Thyroid gland (tissue), 4 donors: ENCODE measurements at regions not wholly inside any gene's neighbourhood (a gene's known extent, or its start where the extent isn't known, plus 50 kb on each side); places are given as distances from the start of the nearest gene placed in this dataset.
"Not testable (repeated sequence)": the region's sequence is repeated elsewhere in the genome, so short reads cannot be mapped to it uniquely, and the experiment has no call there.

ENCODE experiments used
- DNase-seq, 2 donors: peaks; one replicate each; pipeline ENCODE4 v3.0.0-alpha.2; 2019
- H3K27ac ChIP-seq, 3 donors: fragments of 200-600 bp; sonication (generic); 1 replicate in 2 of 3; 2 replicates in 1 of 3; pipeline ENCODE4 v1.5.1; 2016 to 2019; ENCODE audit warnings: mild to moderate bottlenecking in 1 of 3, moderate library complexity in 1 of 3
- H3K27me3 ChIP-seq: fragments of 200-600 bp; sonication (generic); one replicate; pipeline ENCODE4 v1.5.1; 2019
- H3K36me3 ChIP-seq, 2 donors: fragments of 200-600 bp; sonication (generic); one replicate each; pipeline ENCODE4 v1.5.1; 2016 to 2019
- H3K4me1 ChIP-seq, 2 donors: fragments of 200-600 bp; sonication (generic); one replicate each; pipeline ENCODE4 v1.5.1; 2017 to 2019
- H3K4me3 ChIP-seq, 3 donors: fragments of 200-600 bp; sonication (generic); replicated peaks in 1 of 3; 1 replicate in 2 of 3; 2 replicates in 1 of 3; pipeline ENCODE4 v1.5.1; 2016; ENCODE audit warnings: mild to moderate bottlenecking in 1 of 3
- H3K9me3 ChIP-seq: fragments of 200-600 bp; sonication (generic); one replicate; pipeline ENCODE4 v1.5.1; 2017
- POLR2A ChIP-seq, 2 donors: fragments of 450-650 bp; IDR thresholded peaks; one replicate each; pipeline ENCODE4 v1.6.1; 2017; ENCODE audit warnings: antibody characterized with exemption in 2 of 2, mild to moderate bottlenecking in 2 of 2, moderate library complexity in 1 of 2
- WGBS, 2 donors: methylation state at CpG; one replicate each; pipeline ENCODE4 v1.1.5; 2017; 5-methylcytosine and 5-hydroxymethylcytosine counted together
- intact Hi-C: fragments of 100-400 bp; cut with DNase I; formaldehyde crosslinking; loops from one replicate; pipeline ENCODE4 v1.15.1; 2023
- TF ChIP-seq, protein P1 (sequence below), 6 experiments: fragments of 200-600 bp in 3 of 6; fragments of 450-650 bp in 3 of 6; sonication (generic) in 3 of 6; IDR thresholded peaks; one replicate each; pipeline ENCODE4 v1.5.1; 2016 to 2019; ENCODE audit warnings: antibody characterized with exemption in 6 of 6, mild to moderate bottlenecking in 2 of 6, inconsistent platforms in 1 of 6, moderate library complexity in 1 of 6

GRCh38 chr14:101087614-101088394 lies 184.3 kb upstream of the RTL1 start:
- no peaks in the 10 kb centered on the region for H3K9me3 ChIP-seq
- no peak overlapping the region for H3K4me3 ChIP-seq
- WGBS, 2 donors, result 82 to 85% methylated on average over 7 to 11 of the region's 11 CpGs
- no peak for DNase-seq
- no peaks in the 10 kb centered on the region for H3K36me3 ChIP-seq
- H3K27me3 ChIP-seq, result no peaks in the 10 kb centered on the region
- no peak overlapping the region for H3K27ac ChIP-seq
- no peaks in the 10 kb centered on the region for H3K4me1 ChIP-seq
- intact Hi-C loops, result no loop called here
- TF ChIP-seq, protein P1, sequence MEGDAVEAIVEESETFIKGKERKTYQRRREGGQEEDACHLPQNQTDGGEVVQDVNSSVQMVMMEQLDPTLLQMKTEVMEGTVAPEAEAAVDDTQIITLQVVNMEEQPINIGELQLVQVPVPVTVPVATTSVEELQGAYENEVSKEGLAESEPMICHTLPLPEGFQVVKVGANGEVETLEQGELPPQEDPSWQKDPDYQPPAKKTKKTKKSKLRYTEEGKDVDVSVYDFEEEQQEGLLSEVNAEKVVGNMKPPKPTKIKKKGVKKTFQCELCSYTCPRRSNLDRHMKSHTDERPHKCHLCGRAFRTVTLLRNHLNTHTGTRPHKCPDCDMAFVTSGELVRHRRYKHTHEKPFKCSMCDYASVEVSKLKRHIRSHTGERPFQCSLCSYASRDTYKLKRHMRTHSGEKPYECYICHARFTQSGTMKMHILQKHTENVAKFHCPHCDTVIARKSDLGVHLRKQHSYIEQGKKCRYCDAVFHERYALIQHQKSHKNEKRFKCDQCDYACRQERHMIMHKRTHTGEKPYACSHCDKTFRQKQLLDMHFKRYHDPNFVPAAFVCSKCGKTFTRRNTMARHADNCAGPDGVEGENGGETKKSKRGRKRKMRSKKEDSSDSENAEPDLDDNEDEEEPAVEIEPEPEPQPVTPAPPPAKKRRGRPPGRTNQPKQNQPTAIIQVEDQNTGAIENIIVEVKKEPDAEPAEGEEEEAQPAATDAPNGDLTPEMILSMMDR (IDR thresholded peaks at IDR 0.05), result no peak
- TF ChIP-seq POLR2A (IDR thresholded peaks at IDR 0.05), result no peak

DNA sequence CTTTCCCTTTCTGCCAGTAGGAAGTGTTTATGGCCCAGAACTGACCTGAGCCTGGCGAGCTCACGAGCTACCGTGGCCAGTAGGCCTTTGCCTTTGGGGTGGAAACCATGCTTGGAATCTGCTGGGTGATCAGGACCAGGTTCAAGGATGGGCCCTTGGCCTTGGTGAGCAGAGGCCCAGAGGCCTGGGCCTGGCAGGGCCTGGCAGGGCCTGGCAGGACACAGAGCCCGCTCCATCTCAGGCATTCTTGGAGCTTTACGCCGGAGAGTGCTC lies 184.8 kb upstream of the RTL1 start:
- Histone ChIP-seq H3K4me1 (no peaks in the 10 kb centered on the region), H3K4me3 (no peak overlapping the region), H3K9me3 (no peaks in the 10 kb centered on the region), H3K36me3 (no peaks in the 10 kb centered on the region), H3K27ac (no peak overlapping the region), H3K27me3 (no peaks in the 10 kb centered on the region)
- intact Hi-C loops, result no loop called here
- no peak for DNase-seq
- 98 to 100% methylated on average over 1 to 6 of the region's 6 CpGs for WGBS, 2 donors
- TF ChIP-seq, protein P1 (IDR thresholded peaks at IDR 0.05), result no peak

- intact Hi-C loops, result no loop called here
- Histone ChIP-seq H3K36me3 (no peaks in the 10 kb centered on the region), H3K27ac (no peak overlapping the region), H3K9me3 (no peaks in the 10 kb centered on the region), H3K27me3 (no peaks in the 10 kb centered on the region), H3K4me3 (no peak overlapping the region), H3K4me1 (no peaks in the 10 kb centered on the region)
- 84 to 87% methylated on average over 3 of the region's 3 CpGs for WGBS, 2 donors
- TF ChIP-seq POLR2A (IDR thresholded peaks at IDR 0.05), result no peak
- TF ChIP-seq, protein P1 (IDR thresholded peaks at IDR 0.05), result no peak
- no peak for DNase-seq
These were observed 185.2 kb upstream of the RTL1 start for GRCh38 chr14:101088714-101089113.

DNA sequence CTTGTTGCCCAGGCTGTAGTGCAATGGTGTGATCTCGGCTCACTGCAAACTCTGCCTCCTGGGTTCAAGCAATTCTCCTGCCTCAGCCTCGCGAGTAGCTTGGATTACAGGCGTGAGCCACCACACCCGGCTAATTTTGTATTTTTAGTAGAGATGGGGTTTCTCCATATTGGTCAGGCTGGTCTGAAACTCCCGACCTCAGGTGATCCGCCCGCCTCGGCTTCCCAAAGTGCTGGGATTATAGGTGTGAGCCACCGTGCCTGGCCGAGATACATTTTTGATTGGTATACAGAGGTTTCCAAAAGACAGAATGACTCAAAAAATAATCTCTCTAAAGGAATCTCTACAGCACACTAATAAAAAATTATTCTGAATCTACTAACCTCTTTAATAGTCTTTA lies 187.0 kb upstream of the RTL1 start:
- H3K4me1 ChIP-seq, intact Hi-C loops, DNase-seq, H3K36me3 ChIP-seq, H3K9me3 ChIP-seq, H3K4me3 ChIP-seq, H3K27me3 ChIP-seq, H3K27ac ChIP-seq: not testable (repeated sequence)
- WGBS, 2 donors, result 91 to 93% methylated on average over 11 of the region's 11 CpGs

DNA sequence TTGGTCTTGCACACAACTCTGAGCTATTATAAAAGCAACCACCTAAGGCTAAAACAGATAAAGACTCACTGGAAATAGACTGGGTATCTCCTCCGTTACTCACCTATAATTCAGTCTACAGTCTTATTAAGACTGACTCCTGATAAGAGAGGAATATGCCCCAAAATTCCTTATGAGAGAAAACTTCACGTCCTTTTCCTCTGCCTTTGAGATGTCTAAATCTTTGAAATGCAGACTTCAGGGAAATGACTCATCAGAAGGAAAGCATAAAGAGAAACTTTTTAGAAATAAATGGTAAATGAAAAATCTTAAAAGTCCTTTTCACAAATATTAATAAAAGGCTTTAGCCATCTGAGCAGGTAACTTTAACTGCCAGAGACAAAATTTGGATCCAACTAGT lies 187.5 kb upstream of the RTL1 start:
- no peak overlapping the region for H3K27ac ChIP-seq
- no peak for DNase-seq
- no peak for TF ChIP-seq POLR2A (IDR thresholded peaks at IDR 0.05)
- TF ChIP-seq, protein P1 (IDR thresholded peaks at IDR 0.05), result no peak
- no peaks in the 10 kb centered on the region for H3K9me3 ChIP-seq
- H3K4me1 ChIP-seq, result no peaks in the 10 kb centered on the region
- intact Hi-C loops, result no loop called here
- 78 to 81% methylated on average over 2 of the region's 2 CpGs for WGBS, 2 donors
- H3K36me3 ChIP-seq, result no peaks in the 10 kb centered on the region
- H3K4me3 ChIP-seq, result no peak overlapping the region
- H3K27me3 ChIP-seq, result no peaks in the 10 kb centered on the region

- H3K4me3 ChIP-seq, H3K4me1 ChIP-seq, H3K27me3 ChIP-seq, intact Hi-C loops, H3K27ac ChIP-seq, DNase-seq, H3K36me3 ChIP-seq, H3K9me3 ChIP-seq: not testable (repeated sequence)
- WGBS, 2 donors, result 82 to 87% methylated on average over 6 of the region's 6 CpGs
These were observed 191.4 kb upstream of the RTL1 start for GRCh38 chr14:101094916-101095315.
